H1 (cell line): ENCODE measurements at regions not wholly inside any gene's neighbourhood (a gene's known extent, or its start where the extent isn't known, plus 50 kb on each side); places are given as distances from the start of the nearest gene placed in this dataset.

ENCODE experiments used
- CHD2 ChIP-seq: IDR thresholded peaks from 2 replicates; pipeline ENCODE4 v1.6.1; 2012; ENCODE audit warnings: low read length, improper control_type of control experiment
- CREB1 ChIP-seq: IDR thresholded peaks from 2 replicates; pipeline ENCODE4 v1.6.1; 2012; ENCODE audit warnings: inconsistent platforms
- HDAC6 ChIP-seq: IDR thresholded peaks from one replicate; pipeline ENCODE4 v1.7.1; 2012; ENCODE audit warnings: low read depth, mild to moderate bottlenecking, inconsistent platforms, low read length, moderate library complexity
- JUN ChIP-seq: IDR thresholded peaks from 2 replicates; pipeline ENCODE4 v1.6.1; 2011; ENCODE audit warnings: low read depth, mild to moderate bottlenecking, improper control_type of control experiment, low read length
- POLR2A ChIP-seq, 2 experiments: IDR thresholded peaks; 1 replicate in 1 of 2; 2 replicates in 1 of 2; pipeline ENCODE4 v1.6.1; 2011; ENCODE audit warnings: low read depth in 2 of 2, low read length in 2 of 2, mild to moderate bottlenecking in 2 of 2; ENCODE audit errors: control extremely low read depth in 1 of 2
- RBBP5 ChIP-seq: IDR thresholded peaks from 2 replicates; pipeline ENCODE4 v1.7.1; 2012; ENCODE audit warnings: low read depth, mild to moderate bottlenecking, inconsistent platforms, low read length, moderate library complexity, borderline replicate concordance
- RFX5 ChIP-seq: IDR thresholded peaks from 2 replicates; pipeline ENCODE4 v1.6.1; 2011; ENCODE audit warnings: low read depth, low read length, improper control_type of control experiment, borderline replicate concordance
- RXRA ChIP-seq: IDR thresholded peaks from 2 replicates; pipeline ENCODE4 v1.6.1; 2011; ENCODE audit warnings: low read depth, mild to moderate bottlenecking, low read length, moderate library complexity; ENCODE audit not compliant: insufficient read depth
- SP1 ChIP-seq: IDR thresholded peaks from 2 replicates; pipeline ENCODE4 v1.6.1; 2011; ENCODE audit warnings: low read depth, low read length
- SRF ChIP-seq: IDR thresholded peaks from 2 replicates; pipeline ENCODE4 v1.6.1; 2011; ENCODE audit warnings: mild to moderate bottlenecking, low read depth, low read length, moderate library complexity
- TAF7 ChIP-seq: optimal IDR thresholded peaks from 2 replicates; pipeline ENCODE3; 2011; ENCODE audit warnings: low read depth, mild to moderate bottlenecking, inconsistent platforms, low read length, moderate library complexity, borderline replicate concordance
- TF ChIP-seq, protein P1 (sequence below): fragments of 300-600 bp; sonication (generic); IDR thresholded peaks from 2 replicates; pipeline ENCODE4 v1.7.1; 2012; ENCODE audit warnings: low read length, moderate library complexity, mild to moderate bottlenecking, inconsistent platforms; ENCODE audit not compliant: insufficient replicate concordance
- TF ChIP-seq, protein P2 (sequence below): IDR thresholded peaks from 2 replicates; pipeline ENCODE4 v1.6.1; 2012; ENCODE audit warnings: inconsistent platforms

DNA sequence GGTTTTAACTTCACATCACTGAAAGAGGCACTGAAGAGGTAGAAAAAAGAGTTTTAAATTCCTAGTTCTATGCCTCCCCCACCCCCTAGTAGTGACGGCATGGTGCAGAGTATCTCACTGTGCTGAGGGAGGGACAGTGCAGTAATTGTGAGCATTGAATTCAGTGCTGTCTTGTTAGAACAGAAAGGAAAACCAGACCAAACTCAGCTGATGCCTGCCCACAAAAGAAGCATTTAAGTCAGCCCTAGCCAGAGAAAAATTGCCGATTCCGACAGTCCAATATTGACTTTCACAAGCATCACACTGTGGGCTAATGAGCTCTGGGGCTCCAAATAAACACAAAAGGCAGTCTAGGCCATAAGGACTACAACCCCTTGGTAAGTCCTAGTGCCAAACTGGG lies 417.7 kb downstream of the AR start (continued):
- TF ChIP-seq, protein P1, sequence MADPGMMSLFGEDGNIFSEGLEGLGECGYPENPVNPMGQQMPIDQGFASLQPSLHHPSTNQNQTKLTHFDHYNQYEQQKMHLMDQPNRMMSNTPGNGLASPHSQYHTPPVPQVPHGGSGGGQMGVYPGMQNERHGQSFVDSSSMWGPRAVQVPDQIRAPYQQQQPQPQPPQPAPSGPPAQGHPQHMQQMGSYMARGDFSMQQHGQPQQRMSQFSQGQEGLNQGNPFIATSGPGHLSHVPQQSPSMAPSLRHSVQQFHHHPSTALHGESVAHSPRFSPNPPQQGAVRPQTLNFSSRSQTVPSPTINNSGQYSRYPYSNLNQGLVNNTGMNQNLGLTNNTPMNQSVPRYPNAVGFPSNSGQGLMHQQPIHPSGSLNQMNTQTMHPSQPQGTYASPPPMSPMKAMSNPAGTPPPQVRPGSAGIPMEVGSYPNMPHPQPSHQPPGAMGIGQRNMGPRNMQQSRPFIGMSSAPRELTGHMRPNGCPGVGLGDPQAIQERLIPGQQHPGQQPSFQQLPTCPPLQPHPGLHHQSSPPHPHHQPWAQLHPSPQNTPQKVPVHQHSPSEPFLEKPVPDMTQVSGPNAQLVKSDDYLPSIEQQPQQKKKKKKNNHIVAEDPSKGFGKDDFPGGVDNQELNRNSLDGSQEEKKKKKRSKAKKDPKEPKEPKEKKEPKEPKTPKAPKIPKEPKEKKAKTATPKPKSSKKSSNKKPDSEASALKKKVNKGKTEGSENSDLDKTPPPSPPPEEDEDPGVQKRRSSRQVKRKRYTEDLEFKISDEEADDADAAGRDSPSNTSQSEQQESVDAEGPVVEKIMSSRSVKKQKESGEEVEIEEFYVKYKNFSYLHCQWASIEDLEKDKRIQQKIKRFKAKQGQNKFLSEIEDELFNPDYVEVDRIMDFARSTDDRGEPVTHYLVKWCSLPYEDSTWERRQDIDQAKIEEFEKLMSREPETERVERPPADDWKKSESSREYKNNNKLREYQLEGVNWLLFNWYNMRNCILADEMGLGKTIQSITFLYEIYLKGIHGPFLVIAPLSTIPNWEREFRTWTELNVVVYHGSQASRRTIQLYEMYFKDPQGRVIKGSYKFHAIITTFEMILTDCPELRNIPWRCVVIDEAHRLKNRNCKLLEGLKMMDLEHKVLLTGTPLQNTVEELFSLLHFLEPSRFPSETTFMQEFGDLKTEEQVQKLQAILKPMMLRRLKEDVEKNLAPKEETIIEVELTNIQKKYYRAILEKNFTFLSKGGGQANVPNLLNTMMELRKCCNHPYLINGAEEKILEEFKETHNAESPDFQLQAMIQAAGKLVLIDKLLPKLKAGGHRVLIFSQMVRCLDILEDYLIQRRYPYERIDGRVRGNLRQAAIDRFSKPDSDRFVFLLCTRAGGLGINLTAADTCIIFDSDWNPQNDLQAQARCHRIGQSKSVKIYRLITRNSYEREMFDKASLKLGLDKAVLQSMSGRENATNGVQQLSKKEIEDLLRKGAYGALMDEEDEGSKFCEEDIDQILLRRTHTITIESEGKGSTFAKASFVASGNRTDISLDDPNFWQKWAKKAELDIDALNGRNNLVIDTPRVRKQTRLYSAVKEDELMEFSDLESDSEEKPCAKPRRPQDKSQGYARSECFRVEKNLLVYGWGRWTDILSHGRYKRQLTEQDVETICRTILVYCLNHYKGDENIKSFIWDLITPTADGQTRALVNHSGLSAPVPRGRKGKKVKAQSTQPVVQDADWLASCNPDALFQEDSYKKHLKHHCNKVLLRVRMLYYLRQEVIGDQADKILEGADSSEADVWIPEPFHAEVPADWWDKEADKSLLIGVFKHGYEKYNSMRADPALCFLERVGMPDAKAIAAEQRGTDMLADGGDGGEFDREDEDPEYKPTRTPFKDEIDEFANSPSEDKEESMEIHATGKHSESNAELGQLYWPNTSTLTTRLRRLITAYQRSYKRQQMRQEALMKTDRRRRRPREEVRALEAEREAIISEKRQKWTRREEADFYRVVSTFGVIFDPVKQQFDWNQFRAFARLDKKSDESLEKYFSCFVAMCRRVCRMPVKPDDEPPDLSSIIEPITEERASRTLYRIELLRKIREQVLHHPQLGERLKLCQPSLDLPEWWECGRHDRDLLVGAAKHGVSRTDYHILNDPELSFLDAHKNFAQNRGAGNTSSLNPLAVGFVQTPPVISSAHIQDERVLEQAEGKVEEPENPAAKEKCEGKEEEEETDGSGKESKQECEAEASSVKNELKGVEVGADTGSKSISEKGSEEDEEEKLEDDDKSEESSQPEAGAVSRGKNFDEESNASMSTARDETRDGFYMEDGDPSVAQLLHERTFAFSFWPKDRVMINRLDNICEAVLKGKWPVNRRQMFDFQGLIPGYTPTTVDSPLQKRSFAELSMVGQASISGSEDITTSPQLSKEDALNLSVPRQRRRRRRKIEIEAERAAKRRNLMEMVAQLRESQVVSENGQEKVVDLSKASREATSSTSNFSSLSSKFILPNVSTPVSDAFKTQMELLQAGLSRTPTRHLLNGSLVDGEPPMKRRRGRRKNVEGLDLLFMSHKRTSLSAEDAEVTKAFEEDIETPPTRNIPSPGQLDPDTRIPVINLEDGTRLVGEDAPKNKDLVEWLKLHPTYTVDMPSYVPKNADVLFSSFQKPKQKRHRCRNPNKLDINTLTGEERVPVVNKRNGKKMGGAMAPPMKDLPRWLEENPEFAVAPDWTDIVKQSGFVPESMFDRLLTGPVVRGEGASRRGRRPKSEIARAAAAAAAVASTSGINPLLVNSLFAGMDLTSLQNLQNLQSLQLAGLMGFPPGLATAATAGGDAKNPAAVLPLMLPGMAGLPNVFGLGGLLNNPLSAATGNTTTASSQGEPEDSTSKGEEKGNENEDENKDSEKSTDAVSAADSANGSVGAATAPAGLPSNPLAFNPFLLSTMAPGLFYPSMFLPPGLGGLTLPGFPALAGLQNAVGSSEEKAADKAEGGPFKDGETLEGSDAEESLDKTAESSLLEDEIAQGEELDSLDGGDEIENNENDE, result no peak
- TF ChIP-seq POLR2A (IDR thresholded peaks at IDR 0.05; ENCODE audit: control extremely low read depth in 1 of 2, low read depth in 2 of 2, low read length in 2 of 2), result no peak
- no peak for TF ChIP-seq CHD2
- TF ChIP-seq TAF7, result no peak
- no peak for TF ChIP-seq HDAC6
- TF ChIP-seq SRF, result no peak
- TF ChIP-seq RXRA, result no peak
- TF ChIP-seq, protein P2, sequence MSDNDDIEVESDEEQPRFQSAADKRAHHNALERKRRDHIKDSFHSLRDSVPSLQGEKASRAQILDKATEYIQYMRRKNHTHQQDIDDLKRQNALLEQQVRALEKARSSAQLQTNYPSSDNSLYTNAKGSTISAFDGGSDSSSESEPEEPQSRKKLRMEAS, result no peak
- TF ChIP-seq SP1, result no peak
- TF ChIP-seq RBBP5, result no peak
- TF ChIP-seq CREB1, result no peak
- no peak for TF ChIP-seq JUN
- TF ChIP-seq RFX5, result no peak
